ENCODE measurements at regions not wholly inside any gene's neighbourhood (a gene's known extent, or its start where the extent isn't known, plus 50 kb on each side); places are given as distances from the start of the nearest gene placed in this dataset.

DNA sequence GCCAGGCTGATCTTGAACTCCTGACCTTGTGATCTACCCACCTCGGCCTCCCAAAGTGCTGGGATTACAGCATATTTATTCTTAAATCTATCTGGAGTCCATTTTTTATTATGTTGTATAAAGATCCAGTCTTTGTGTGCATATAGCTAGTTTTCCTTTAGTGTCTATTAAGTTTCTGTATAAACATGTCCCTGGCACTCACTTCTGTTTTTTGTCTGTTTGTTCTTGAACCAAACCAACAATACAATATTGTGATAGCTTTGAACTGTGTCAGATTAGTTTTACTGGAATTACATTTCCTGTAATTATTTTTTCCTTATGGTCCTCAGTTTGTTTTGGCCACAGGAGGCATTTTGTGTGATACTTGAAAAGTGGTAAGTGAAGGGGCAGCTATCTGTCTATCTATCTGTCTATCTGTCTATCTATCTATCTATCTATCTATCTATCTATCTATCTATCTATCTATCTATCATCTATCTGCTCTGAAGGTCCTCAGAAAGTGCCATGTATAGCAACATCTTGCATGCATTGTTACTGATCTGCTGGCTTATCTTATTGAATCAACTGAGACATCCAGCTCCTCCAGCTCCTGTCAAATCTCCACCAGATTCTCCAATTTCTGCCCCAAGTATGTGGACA lies 70.9 kb upstream of the ACVR1 start:
- H3K27me3 ChIP-seq (replicated peaks in 1 of 4; ENCODE audit: control insufficient read depth in 3 of 4, extremely low read depth in 1 of 4, insufficient read depth in 3 of 4, low read length in 3 of 4), result no peaks in the 10 kb centered on the region
- FAIRE-seq, result no peak
- H3K79me2 ChIP-seq (ENCODE audit: control insufficient read depth in 1 of 2, insufficient read depth in 2 of 2, low read length in 2 of 2), result no peaks in the 10 kb centered on the region
- H4K20me1 ChIP-seq (replicated peaks in 1 of 2; ENCODE audit: control insufficient read depth in 1 of 2, insufficient read depth in 2 of 2, low read length in 2 of 2), result no peaks in the 10 kb centered on the region
- H3K23me2 ChIP-seq (ENCODE audit: low read depth, low read length), result no peaks in the 10 kb centered on the region
- H2BK20ac ChIP-seq (ENCODE audit: low read length), result no peak overlapping the region
- H4K8ac ChIP-seq (ENCODE audit: extremely low read depth, insufficient read depth, low read length), result no peak overlapping the region
- no peaks in the 10 kb centered on the region for H3K4me1 ChIP-seq (replicated peaks in 1 of 4; ENCODE audit: control insufficient read depth in 3 of 4, insufficient read depth in 4 of 4, low read length in 3 of 4)
- no peak overlapping the region for H4K5ac ChIP-seq (ENCODE audit: insufficient read length, low read depth, low read length)
- H2BK12ac ChIP-seq (ENCODE audit: low read depth, low read length), result no peak overlapping the region
- H3K27ac ChIP-seq (ENCODE audit: low read depth, low read length), result no peak overlapping the region
- no peak overlapping the region for H2BK5ac ChIP-seq (ENCODE audit: low read depth, low read length)
- no peak overlapping the region for H4K91ac ChIP-seq (replicated peaks; ENCODE audit: insufficient read length, low read length)
- ChIA-PET CTCF (ENCODE audit: partially characterized antibody) (interaction anchor here (1.0 to 1.6 kb wide), 6 partner anchors 9 to 164 kb away, joined by 3 to 4 read pairs (median 3); no protein-coding TSS in a partner anchor), POLR2A (ENCODE audit: partially characterized antibody) (interaction anchor here (0.7 kb wide), 1 partner anchor 293 kb away, joined by 3 read pairs; no protein-coding TSS in a partner anchor)
- H3K36me3 ChIP-seq (ENCODE audit: control insufficient read depth in 2 of 4, insufficient read depth in 4 of 4, low read length in 3 of 4), result no peaks in the 10 kb centered on the region
- H3K4me3 ChIP-seq (ENCODE audit: extremely low read depth in 1 of 4, insufficient read depth in 2 of 4, low read depth in 3 of 4, low read length in 4 of 4), result no peak overlapping the region
- no peak overlapping the region for H3K14ac ChIP-seq (ENCODE audit: insufficient read length)
- no peak overlapping the region for H2AK5ac ChIP-seq (ENCODE audit: low read depth, low read length)
- H3K4me2 ChIP-seq (ENCODE audit: insufficient read depth in 1 of 2, low read depth in 2 of 2, low read length in 2 of 2), result no peak overlapping the region
- no peak for TF ChIP-seq HDAC6 (IDR thresholded peaks at IDR 0.05; ENCODE audit: low read depth, low read length)
- TF ChIP-seq TAF7 (optimal IDR thresholded peaks at IDR 0.05; ENCODE audit: borderline replicate concordance, low read depth, low read length), result no peak
- no peak for TF ChIP-seq BCL11A (IDR thresholded peaks at IDR 0.05; ENCODE audit: low read depth in 2 of 2, low read length in 2 of 2)
- TF ChIP-seq SIRT6 (IDR thresholded peaks at IDR 0.05; ENCODE audit: low read length), result no peak
- TF ChIP-seq, protein P1, sequence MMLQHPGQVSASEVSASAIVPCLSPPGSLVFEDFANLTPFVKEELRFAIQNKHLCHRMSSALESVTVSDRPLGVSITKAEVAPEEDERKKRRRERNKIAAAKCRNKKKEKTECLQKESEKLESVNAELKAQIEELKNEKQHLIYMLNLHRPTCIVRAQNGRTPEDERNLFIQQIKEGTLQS (IDR thresholded peaks at IDR 0.05; ENCODE audit: insufficient read depth, low read depth, low read length), result no peak
- TF ChIP-seq CHD2 (IDR thresholded peaks at IDR 0.05; ENCODE audit: low read length), result no peak
- no peak for TF ChIP-seq POLR2A (IDR thresholded peaks at IDR 0.05; ENCODE audit: control extremely low read depth in 1 of 2, low read depth in 2 of 2, low read length in 2 of 2)
- no peak for TF ChIP-seq GABPA (IDR thresholded peaks at IDR 0.05; ENCODE audit: borderline replicate concordance, insufficient read depth, low read length)
- no peak for TF ChIP-seq SP4 (IDR thresholded peaks at IDR 0.05; ENCODE audit: low read length)
- no peak for TF ChIP-seq CTBP2 (IDR thresholded peaks at IDR 0.05; ENCODE audit: borderline replicate concordance, insufficient read depth, insufficient read length, low read length)
- no peak for DNase-seq (ENCODE audit: low read depth in 1 of 2, low spot score in 2 of 2)
- H3K23ac ChIP-seq (ENCODE audit: insufficient read length), result no peak overlapping the region
- H3K4ac ChIP-seq (replicated peaks; ENCODE audit: insufficient read length, low read depth, low read length), result no peak overlapping the region
- no peak overlapping the region for H2BK120ac ChIP-seq (replicated peaks; ENCODE audit: low read depth, low read length)
- no peak overlapping the region for H2AFZ ChIP-seq (ENCODE audit: low read length)
- WGBS, 2 experiments (ENCODE audit: extremely low coverage in 1 of 2, insufficient coverage in 1 of 2, insufficient read length in 1 of 2, insufficient replicate concordance in 2 of 2, low coverage in 1 of 2, low lambda C conversion rate in 2 of 2, missing lambda C conversion rate in 1 of 2), result 85% methylated on average over 1 of the region's 1 CpG; no CpG with 5 or more reads in 1 of the 2 experiments
- no peaks in the 10 kb centered on the region for H3K79me1 ChIP-seq (ENCODE audit: low read depth, low read length)
- no peak overlapping the region for H3K18ac ChIP-seq (ENCODE audit: extremely low read depth, low read length)
- no peak overlapping the region for H3K56ac ChIP-seq (replicated peaks; ENCODE audit: insufficient read length, low read depth, low read length)
- H3K9me3 ChIP-seq (ENCODE audit: insufficient read depth in 2 of 2, low read depth in 1 of 2, low read length in 1 of 2), result no peaks in the 10 kb centered on the region
- H2BK15ac ChIP-seq (ENCODE audit: low read length), result no peak overlapping the region
- no peak overlapping the region for H3K9ac ChIP-seq (replicated peaks in 1 of 4; ENCODE audit: extremely low read depth in 1 of 4, low read depth in 3 of 4, low read length in 3 of 4)

All from H1 (cell line).